GM18858 (cell line): ENCODE measurements at regions not wholly inside any gene's neighbourhood (a gene's known extent, or its start where the extent isn't known, plus 50 kb on each side); places are given as distances from the start of the nearest gene placed in this dataset.

Experiments
- ATAC-seq: cut with Tn5 transposase; IDR thresholded peaks from one replicate; pipeline ENCODE4 v1.9.1; 2021; ENCODE audit not compliant: unreplicated experiment

DNA sequence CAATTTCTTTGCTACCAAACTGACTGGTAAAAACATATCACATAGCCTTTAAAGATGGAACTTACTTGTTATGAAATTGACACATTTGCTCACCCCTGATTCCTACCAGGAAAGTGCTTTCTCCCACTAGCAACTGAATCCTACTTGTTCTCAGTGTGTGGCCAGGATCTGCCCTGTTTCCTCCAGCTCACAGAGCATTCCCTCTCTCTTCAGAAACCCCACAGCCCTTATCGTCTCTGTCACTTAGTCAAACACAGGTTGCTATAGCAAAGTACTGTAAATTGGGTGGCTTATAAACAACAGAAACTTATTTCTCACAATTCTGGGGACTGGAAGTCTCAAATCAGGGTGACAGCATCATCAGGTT, 265.2 kb upstream of the BOD1L1 start:
- ATAC-seq, result no peak

DNA sequence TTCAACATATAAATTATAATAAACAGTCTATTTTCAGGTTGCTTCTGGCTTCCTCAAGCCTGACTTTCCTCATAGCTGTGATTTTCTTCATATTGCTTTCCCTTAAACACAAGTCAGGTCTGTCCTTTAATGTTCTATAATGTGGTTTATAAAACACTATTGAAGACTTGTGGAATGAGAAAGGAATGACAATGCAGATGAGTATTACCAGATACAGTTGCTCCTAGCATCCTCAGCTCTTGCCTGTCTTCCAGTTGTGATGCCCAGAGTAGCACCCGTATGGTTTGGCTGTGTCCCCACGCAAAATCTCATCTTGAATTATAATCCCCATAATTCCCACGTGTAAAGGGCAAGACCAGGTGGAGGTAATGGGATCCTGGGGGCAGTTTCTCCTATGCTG, 265.7 kb upstream of the BOD1L1 start:
- ATAC-seq, result no peak

DNA sequence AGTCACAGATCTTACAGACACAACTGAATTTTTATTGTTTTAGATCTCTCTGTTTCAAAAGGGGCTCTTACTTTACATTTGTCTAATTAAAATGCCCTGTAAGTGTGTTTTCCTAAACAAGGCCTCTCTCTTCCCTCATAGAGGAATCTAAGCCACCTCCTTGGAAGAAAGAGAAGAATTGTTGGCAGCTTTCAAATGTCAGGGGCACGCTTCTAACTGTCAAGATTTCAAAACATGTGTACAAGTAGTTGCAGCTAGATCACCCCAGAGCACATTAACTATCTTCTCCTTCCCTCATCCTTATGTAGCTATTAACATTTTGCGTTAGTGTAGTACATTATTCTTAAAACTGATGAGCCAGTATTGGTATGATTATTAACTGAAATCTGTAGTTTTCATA, 266.5 kb upstream of the BOD1L1 start:
- ATAC-seq, result no peak

DNA sequence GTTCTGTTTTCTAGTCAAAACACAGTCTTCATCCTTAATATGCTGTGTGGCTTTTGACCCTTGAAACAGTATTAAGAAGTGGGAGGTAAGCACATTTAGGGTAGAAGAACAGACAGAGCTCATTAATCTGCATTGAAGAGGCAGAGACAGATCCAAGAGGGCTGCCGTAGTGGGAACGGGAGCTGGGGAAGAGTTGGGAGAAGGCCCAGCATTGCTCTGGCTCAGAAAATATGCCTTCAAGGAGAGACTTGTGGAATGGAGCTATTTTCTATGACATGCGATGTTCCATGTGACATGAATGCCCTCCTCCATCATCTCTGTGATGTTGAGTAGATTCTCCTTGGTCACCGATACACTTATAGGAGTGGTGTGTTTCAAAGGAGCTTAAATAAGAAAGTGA, 273.3 kb upstream of the BOD1L1 start:
- no peak for ATAC-seq

DNA sequence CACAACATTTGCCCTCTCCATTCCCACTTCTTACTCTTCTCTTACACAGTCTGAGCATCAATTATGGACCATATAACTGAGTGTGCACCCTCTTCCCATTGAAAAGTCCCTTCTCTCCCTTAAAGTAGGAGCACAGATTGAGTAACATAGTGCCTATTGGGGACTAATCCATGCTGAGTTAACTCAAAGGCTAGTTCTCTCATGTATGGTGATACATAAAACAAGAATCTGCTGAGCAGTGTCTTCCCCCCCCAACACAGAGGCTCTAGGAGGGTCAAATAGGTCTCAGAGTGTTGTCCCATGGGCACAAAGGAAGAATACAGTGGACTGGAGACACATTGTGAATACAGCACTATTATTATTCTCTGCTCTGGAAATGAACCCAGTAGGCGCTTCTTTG, 274.6 kb upstream of the BOD1L1 start:
- ATAC-seq, result no peak

DNA sequence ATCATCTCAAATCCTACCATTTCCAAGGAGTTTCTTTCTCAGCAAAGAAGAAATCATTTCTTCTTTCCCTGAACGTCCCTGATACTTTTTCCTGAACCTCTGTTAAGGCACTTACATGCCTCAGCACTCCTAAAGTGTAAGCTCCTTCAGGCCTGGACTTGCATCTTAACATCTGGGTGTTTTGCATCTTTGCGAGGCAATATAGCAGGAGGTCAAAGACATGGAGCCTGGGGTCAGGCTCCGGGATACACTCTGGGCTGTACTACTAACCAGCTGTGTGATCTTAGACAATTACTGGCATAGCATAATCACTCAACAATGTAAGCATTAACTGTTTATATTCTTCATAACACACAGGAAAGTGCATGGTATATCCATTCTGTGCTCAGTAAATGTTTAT, 275.5 kb upstream of the BOD1L1 start:
- no peak for ATAC-seq

DNA sequence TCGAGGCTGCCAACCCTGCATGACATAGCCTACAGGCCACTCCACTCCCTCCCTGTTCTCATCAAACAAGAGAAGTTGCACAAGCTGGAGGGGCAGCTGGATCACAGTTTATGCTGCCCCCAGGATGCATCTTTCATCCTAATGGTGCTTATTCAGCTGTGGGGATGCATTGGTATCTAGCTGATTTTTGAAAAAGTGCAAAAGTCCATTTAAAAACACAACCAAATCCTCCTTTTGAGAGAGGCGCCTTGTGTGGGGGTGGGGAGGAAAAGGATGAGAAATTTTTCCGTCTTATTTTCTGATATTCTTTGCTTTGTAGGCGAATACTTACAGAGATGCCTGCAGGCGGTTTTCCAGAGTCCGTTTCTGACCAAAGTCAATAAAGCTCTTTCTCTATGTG, 276.4 kb upstream of the BOD1L1 start:
- ATAC-seq, result no peak

DNA sequence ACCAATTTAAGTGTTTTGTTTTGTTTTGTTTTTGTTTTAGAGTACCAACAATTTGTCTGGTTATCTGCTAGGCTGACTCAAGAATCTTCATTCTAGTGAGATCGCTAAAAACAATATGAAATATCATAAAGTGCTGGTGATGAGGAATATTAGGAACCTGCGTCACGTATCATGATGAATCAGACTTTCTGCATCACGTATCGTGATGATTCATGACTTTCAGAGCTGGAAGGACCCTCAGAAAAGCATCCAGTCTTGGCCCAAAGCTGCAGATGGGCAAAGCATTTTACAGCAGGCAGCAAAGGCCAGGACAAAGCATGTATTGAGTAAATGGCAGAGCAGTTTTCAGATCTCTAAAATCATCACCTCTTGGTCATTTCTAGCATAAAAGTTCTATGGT, 278.0 kb upstream of the BOD1L1 start:
- no peak for ATAC-seq

DNA sequence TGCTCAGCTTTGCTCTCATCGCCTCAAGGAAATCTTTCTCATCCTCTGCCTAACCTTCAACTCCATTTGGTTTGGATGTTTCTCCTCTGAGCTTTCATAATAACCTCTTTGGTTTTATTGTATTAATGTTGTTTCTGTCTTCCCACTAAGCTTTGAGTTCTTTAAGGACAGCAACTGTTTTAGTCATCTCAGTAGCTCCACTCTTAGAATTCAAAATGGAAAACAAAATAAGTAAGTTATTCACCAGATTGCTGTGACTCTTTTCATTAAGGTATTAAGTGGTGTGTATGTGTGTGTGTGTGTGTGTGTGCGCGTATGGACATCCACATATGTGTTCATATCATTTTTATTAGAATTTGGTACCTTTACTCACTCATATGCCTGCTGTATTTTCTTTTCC, 279.2 kb upstream of the BOD1L1 start:
- ATAC-seq, result no peak

DNA sequence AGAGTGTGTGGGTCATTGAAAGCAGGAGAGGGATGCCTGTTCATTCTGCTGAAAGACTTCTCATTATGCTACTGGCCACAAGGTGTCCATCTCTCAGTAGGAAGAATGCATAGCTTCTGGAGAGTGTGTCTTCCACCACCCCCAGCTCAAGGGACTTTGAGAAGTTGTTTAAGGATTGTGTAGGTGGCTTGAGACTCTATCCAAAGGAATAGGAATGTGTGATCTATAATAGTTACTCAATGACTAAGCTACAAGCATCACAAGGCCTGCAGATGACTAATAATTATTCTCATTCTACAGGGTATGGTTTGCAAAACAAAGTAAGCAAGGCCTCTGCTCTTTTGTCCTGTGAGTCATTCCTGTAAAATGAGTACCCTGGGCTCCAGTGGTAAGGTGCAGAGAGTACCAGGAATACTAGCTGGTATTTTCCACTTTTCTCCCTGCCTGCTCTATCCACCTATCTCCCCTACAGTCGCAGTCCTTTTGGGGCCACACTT, 279.8 kb upstream of the BOD1L1 start:
- ATAC-seq, result no peak

DNA sequence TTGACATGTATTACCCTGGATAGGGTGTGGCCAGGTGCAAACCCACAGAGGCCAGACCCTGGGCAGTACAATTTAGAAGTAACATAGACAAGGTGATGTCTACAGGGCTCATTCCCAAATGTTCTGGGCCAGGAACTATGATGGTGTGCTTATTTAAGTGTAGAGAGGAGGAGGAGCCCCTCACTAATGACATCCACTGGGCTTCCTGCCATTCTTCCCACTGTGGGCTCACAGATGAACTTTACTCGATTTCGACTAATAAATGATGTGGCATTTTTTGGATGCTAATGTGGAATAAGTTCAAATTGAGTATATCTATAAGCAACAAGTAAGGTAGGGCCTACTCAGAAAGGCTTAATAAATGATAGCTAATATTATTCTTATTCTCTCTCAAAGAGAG, 280.9 kb upstream of the BOD1L1 start:
- no peak for ATAC-seq

DNA sequence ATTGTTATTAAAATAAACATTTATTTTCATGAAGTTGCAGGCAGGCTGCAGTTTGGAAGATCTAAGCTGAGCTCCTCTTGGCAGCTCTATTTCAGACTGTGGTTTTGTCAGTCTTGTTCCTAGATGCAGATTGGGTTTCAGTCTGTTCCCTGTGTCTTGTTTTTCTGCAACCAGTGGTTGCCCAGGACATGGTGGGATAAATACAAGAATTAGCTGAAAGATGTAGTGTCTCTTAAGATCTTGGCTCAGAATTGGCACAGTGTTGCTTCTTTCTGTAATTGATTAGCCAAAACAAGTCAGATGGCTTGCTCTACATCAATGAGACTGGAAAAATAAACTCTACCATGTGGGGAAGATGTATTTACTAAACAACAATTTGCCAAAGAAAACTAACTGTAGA, 283.0 kb upstream of the BOD1L1 start:
- ATAC-seq, result no peak

DNA sequence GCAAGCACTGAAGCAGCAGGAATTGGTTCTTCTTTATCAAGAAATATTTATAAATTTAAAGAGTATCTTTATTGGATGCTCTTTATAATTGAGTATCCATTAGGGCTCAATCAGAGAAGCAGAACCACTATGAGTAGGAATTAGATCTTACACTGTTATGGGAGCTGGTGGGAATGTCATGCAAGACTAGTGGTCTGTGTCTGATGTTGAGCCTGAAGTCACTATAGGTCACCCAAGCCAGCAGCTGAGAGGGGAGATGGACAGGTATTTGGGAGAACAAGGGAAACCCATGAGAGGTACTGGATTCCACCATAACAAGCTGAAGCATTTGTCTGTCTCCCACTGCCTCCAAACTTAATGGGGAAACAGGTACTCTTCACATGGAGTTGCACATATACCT, 283.7 kb upstream of the BOD1L1 start:
- no peak for ATAC-seq

DNA sequence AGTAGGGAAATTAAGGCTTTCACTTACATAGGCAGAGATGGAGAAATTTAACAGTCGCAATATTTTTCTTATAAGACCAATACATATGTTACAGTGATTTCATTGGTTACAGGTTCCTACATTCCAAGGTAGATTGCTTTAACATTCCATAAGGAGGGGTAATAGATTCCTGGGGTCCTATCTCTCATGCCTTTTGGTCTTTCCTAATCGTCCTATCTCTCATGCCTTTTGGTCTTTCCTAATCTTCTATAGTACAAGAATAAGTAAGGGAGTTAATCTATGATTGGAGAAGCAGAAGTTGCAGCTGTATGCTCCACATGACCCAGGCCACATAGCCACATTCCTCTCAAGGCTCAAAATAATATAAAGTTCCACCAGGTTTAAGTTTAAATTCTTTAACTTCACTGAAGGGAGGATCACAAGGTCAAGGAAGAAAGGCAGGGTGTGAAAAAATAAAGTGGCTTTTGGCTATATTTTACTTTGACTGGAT, 285.0 kb upstream of the BOD1L1 start:
- no peak for ATAC-seq

DNA sequence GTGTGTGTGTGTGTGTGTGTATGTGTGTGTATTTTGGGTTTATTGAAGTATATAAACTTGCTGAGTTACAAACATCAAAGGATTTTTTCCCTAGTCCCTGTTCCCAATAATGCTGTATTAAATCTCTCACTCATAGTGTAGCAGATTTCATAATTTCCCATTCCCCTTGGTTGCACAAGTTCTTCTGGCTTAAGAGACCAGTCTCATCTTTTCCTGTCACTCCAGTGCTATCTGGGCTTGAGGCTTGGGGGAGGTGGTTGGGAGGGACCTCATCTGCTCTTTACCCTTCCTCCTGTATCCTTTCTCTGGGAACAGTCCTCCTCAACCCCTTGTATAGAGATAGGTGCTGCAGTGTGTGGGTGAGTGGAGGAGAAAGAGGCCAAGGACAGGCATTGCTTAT, 285.4 kb upstream of the BOD1L1 start:
- ATAC-seq, result no peak

DNA sequence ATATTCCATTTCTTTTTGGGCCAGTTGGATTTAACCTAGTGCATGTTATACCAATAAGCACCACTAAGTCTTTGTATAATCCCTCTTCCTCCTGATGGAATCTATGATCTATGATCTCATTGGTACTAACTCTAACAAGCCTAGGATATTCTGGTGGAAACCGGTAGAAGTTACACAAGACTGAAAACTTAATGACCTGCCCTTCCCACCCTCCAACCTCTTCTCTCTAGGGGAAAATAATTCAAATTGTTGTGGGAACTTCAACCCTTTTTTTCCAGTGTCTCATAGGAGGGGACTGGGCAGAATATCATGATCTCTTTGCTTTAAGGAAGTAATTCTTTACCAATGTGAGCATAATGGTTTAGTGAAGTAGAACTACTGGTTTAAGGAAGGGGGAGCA, 289.5 kb upstream of the BOD1L1 start:
- no peak for ATAC-seq

DNA sequence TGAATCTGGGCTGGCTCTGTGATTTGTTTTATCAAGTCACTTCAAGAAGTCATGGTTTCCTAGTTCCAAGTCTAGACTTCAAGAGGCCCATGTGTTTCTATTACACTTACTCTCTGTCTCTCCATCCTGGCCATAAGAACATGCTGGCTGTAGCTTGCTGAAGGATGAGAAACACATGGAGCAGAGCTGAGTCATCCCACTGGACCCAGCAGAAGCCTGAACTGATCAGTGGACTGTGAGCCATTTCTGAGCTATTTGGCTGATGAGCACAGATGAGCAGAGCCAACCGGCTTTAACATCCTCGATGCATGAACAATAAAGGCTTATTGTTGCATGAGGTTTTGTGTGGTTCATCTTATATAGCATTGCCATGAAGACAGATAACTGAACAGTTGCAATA, 290.6 kb upstream of the BOD1L1 start:
- no peak for ATAC-seq

DNA sequence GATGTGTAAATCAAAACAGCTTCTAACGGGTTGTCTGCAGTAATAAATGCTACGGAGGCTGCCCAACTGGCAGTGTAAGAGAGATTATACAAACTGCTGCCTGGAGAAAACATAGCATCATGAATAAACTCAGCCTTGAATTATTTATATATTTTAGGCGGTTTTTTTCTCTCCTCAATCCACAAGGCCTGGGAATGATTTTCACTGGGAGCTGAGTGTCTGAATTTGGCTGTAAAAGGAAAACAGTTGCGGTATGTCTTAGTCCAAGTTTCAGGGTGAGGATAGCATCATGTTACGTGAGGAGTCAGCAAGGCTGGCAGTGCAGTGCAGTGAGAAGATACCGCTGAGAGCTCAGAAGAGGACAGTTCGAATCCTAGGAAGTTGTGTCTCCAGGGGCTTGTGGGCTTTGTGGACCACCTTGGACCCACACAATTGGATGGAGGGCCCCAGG, 291.5 kb upstream of the BOD1L1 start:
- ATAC-seq, result no peak

DNA sequence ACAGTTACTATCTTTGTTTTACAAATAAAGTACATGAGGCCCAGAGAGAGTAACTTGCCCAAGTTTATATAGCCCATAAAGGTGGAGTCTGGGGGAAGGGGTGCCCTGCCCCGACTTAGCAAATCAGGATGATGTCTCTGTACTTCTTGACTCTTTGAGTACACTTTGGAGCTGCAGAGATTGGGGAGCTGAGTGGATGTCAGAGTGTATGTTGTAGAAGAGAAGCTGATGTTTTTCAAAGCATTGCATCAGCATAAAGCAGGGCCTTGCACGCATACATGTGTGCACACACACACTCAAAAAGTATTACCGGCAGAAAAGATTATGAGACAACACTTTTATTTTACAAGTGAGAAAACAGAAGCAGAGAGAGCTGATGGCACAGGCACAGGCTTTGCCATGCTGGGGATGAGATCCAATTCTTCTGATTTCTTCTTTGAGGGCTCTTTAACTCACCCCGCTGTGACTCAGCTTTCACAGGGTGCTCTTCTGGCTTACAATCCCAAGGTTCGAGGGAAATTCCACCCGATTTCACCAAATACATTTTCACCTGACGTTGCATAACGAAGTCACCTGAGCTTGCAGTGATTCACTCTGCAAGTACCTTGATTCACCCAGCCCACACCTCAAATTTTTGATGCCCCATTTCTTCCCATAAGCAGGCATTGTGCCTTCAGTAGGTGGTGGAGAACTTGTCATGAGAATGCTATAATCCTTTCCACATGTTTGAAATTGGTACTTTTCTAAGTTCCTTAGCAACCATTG, 292.8 kb upstream of the BOD1L1 start:
- ATAC-seq, result no peak

DNA sequence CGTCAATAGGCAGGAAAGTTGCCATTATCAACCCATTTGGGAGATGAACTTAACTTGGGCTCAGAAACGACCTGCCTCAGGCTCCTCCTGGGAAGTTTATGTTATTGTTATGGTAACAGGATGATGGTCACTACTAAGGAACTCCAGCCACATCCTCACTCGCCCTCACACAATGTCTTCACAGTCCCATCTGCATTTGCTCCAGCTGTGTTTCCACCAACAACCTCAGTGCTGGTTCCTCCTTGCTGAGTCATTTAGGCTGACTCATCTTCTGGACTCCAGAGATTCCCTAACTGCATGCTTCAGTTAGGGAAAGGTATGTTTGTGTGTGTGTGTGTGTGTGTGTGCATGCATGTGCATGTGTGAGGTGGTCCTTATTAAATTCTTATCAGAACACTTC, 293.4 kb upstream of the BOD1L1 start:
- no peak for ATAC-seq

DNA sequence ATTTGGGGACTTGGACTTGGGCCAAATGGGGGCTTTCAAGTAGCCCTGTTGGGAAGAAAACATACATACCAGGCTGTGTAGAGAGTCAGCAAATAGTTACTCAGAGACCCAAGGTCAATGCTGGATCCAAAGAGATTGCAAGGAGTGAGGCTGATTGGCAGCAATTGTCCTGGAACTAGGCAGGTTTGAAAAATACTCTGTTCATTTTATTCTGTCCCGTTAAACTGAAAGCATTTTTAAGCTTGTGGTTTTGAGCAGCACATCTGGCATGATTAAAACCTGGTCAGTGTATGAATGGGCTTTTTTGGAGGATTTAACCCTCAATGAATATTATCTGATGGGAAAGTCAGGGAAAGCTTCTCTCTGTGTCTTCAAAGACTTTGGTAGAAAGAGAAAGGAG, 294.3 kb upstream of the BOD1L1 start:
- no peak for ATAC-seq

DNA sequence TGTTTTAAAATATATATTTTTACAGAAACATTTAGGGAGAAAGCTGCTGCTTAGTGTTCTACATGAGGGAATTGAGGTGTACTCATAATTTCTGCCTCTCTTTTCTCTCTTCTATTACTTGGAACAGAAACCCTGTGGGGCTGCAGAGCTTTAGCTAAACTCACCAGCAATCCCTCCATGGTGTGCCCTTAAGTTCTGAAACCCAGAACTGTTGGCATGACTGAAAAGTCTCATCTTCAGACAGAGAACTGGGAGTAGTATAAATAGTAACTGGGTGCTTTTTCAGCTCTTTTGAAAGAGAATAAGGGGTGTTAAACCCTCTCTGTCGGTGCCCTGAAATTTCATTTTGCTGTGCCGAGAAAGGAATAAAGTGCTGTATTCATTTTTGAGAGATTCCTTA, 294.9 kb upstream of the BOD1L1 start:
- ATAC-seq, result no peak
